ENCODE measurements at regions not wholly inside any gene's neighbourhood (a gene's known extent, or its start where the extent isn't known, plus 50 kb on each side); places are given as distances from the start of the nearest gene placed in this dataset.

GRCh38 chr3:99425930-99426329 is 212.5 kb upstream of the COL8A1 start:
- DNase-seq (ENCODE audit: low read depth in 2 of 2) = no peak
- no peaks in the 10 kb centered on the region for H3K4me1 ChIP-seq (ENCODE audit: control insufficient read depth, extremely low read depth, insufficient read depth, low read length)
- H3K27me3 ChIP-seq (ENCODE audit: control insufficient read depth, insufficient read depth, low read length) = no peaks in the 10 kb centered on the region
- H3K9ac ChIP-seq (ENCODE audit: insufficient read depth, low read length) = no peak overlapping the region
- TF ChIP-seq, protein P1, sequence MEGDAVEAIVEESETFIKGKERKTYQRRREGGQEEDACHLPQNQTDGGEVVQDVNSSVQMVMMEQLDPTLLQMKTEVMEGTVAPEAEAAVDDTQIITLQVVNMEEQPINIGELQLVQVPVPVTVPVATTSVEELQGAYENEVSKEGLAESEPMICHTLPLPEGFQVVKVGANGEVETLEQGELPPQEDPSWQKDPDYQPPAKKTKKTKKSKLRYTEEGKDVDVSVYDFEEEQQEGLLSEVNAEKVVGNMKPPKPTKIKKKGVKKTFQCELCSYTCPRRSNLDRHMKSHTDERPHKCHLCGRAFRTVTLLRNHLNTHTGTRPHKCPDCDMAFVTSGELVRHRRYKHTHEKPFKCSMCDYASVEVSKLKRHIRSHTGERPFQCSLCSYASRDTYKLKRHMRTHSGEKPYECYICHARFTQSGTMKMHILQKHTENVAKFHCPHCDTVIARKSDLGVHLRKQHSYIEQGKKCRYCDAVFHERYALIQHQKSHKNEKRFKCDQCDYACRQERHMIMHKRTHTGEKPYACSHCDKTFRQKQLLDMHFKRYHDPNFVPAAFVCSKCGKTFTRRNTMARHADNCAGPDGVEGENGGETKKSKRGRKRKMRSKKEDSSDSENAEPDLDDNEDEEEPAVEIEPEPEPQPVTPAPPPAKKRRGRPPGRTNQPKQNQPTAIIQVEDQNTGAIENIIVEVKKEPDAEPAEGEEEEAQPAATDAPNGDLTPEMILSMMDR (conservative IDR thresholded peaks at IDR 0.05 in 1 of 2, IDR thresholded peaks at IDR 0.05 in 1 of 2; ENCODE audit: low read depth in 1 of 2, low read length in 2 of 2) = no peak
- no peak for TF ChIP-seq EZH2 (IDR thresholded peaks at IDR 0.05; ENCODE audit: low read length, missing control alignments)
- no peak overlapping the region for H3K27ac ChIP-seq (ENCODE audit: insufficient read depth, low read length)
- no peaks in the 10 kb centered on the region for H4K20me1 ChIP-seq (ENCODE audit: control insufficient read depth, extremely low read depth, insufficient read depth, low read length)
- H3K4me3 ChIP-seq (replicated peaks in 1 of 4; ENCODE audit: control extremely low read depth in 1 of 4, insufficient read depth in 1 of 4, low read depth in 3 of 4, low read length in 4 of 4) = no peak overlapping the region
- H2AFZ ChIP-seq (ENCODE audit: low read length) = no peak overlapping the region
- H3K79me2 ChIP-seq (ENCODE audit: control insufficient read depth, insufficient read depth, low read length) = no peaks in the 10 kb centered on the region
- H3K36me3 ChIP-seq (ENCODE audit: control insufficient read depth, insufficient read depth, low read length) = no peaks in the 10 kb centered on the region
- no peak overlapping the region for H3K4me2 ChIP-seq (ENCODE audit: extremely low read depth, insufficient read depth, low read length)
- no peaks in the 10 kb centered on the region for H3K9me3 ChIP-seq (ENCODE audit: control insufficient read depth, insufficient read depth, low read depth, low read length)

GRCh38 chr3:99419116-99419515 is 219.3 kb upstream of the COL8A1 start:
- H3K79me2 ChIP-seq (ENCODE audit: control insufficient read depth, insufficient read depth, low read length) = no peaks in the 10 kb centered on the region
- no peaks in the 10 kb centered on the region for H4K20me1 ChIP-seq (ENCODE audit: control insufficient read depth, extremely low read depth, insufficient read depth, low read length)
- peak in 1 of 2 donors; percentile 64 for DNase-seq (ENCODE audit: low read depth in 2 of 2)
- H3K9ac ChIP-seq (ENCODE audit: insufficient read depth, low read length) = no peak overlapping the region
- no peaks in the 10 kb centered on the region for H3K9me3 ChIP-seq (ENCODE audit: control insufficient read depth, insufficient read depth, low read depth, low read length)
- TF ChIP-seq EZH2 (IDR thresholded peaks at IDR 0.05; ENCODE audit: low read length, missing control alignments) = no peak
- TF ChIP-seq, protein P1 (conservative IDR thresholded peaks at IDR 0.05 in 1 of 2, IDR thresholded peaks at IDR 0.05 in 1 of 2; ENCODE audit: low read depth in 1 of 2, low read length in 2 of 2) = no peak
- no peak overlapping the region for H2AFZ ChIP-seq (ENCODE audit: low read length)
- no peak overlapping the region for H3K4me2 ChIP-seq (ENCODE audit: extremely low read depth, insufficient read depth, low read length)
- no peaks in the 10 kb centered on the region for H3K36me3 ChIP-seq (ENCODE audit: control insufficient read depth, insufficient read depth, low read length)
- H3K4me3 ChIP-seq (replicated peaks in 1 of 4; ENCODE audit: control extremely low read depth in 1 of 4, insufficient read depth in 1 of 4, low read depth in 3 of 4, low read length in 4 of 4) = no peak overlapping the region
- H3K27me3 ChIP-seq (ENCODE audit: control insufficient read depth, insufficient read depth, low read length) = no peaks in the 10 kb centered on the region
- H3K4me1 ChIP-seq (ENCODE audit: control insufficient read depth, extremely low read depth, insufficient read depth, low read length) = no peaks in the 10 kb centered on the region
- no peak overlapping the region for H3K27ac ChIP-seq (ENCODE audit: insufficient read depth, low read length)

- Histone ChIP-seq H3K9ac (ENCODE audit: insufficient read depth, low read length) (no peak overlapping the region), H3K4me3 (replicated peaks in 1 of 4; ENCODE audit: control extremely low read depth in 1 of 4, insufficient read depth in 1 of 4, low read depth in 3 of 4, low read length in 4 of 4) (no peak overlapping the region), H3K4me2 (ENCODE audit: extremely low read depth, insufficient read depth, low read length) (no peak overlapping the region), H3K27ac (ENCODE audit: insufficient read depth, low read length) (no peak overlapping the region), H3K27me3 (ENCODE audit: control insufficient read depth, insufficient read depth, low read length) (no peaks in the 10 kb centered on the region), H4K20me1 (ENCODE audit: control insufficient read depth, extremely low read depth, insufficient read depth, low read length) (no peaks in the 10 kb centered on the region), H3K79me2 (ENCODE audit: control insufficient read depth, insufficient read depth, low read length) (no peaks in the 10 kb centered on the region), H3K36me3 (ENCODE audit: control insufficient read depth, insufficient read depth, low read length) (no peaks in the 10 kb centered on the region), H3K9me3 (ENCODE audit: control insufficient read depth, insufficient read depth, low read depth, low read length) (no peaks in the 10 kb centered on the region), H2AFZ (ENCODE audit: low read length) (no peak overlapping the region), H3K4me1 (ENCODE audit: control insufficient read depth, extremely low read depth, insufficient read depth, low read length) (no peaks in the 10 kb centered on the region)
- DNase-seq (ENCODE audit: low read depth in 2 of 2) = no peak
- TF ChIP-seq, protein P1 (conservative IDR thresholded peaks at IDR 0.05 in 1 of 2, IDR thresholded peaks at IDR 0.05 in 1 of 2; ENCODE audit: low read depth in 1 of 2, low read length in 2 of 2) = no peak
- TF ChIP-seq EZH2 (IDR thresholded peaks at IDR 0.05; ENCODE audit: low read length, missing control alignments) = no peak
Measured at GRCh38 chr3:99418709-99419108, 219.7 kb upstream of the COL8A1 start.
